PC-3 (cell line): ENCODE measurements at regions not wholly inside any gene's neighbourhood (a gene's known extent, or its start where the extent isn't known, plus 50 kb on each side); places are given as distances from the start of the nearest gene placed in this dataset.

ENCODE experiments used
- ATAC-seq: fragments of 200-7000 bp; cut with Tn5 transposase; 2 replicates; pipeline ENCODE4 v1.9.1; 2020; ENCODE audit warnings: mild to moderate bottlenecking, moderate library complexity
- BruUV-seq: library from RNA; stranded (reverse); fragments of 400-500 nt; replicated peaks from 2 replicates; lab custom pipeline; 2021; lab: Mats Ljungman, UMichigan
- CTCF ChIA-PET: fragments of 300-600 bp; sonication (Branson Sonifier 250); formaldehyde crosslinking; loops from one replicate; lab custom pipeline; 2022; ENCODE audit warnings: antibody characterized with exemption; lab: Charles Lee
- POLR2A ChIA-PET: fragments of 300-600 bp; sonication (Branson Sonifier 250); formaldehyde crosslinking; loops from one replicate; lab custom pipeline; 2022; ENCODE audit warnings: antibody characterized with exemption; ENCODE audit not compliant: unreplicated experiment; lab: Charles Lee
- DNase-seq: peaks from one replicate; pipeline ENCODE4 v3.0.0-alpha.2; 2015
- H2AFZ ChIP-seq: fragments of 300-600 bp; sonication (generic); 2 replicates; pipeline ENCODE4 v1.6.0; 2016; ENCODE audit warnings: antibody characterized with exemption, low read length
- H3F3A ChIP-seq: fragments of 300-600 bp; sonication (generic); one replicate; pipeline ENCODE4 v1.6.0; 2017; ENCODE audit warnings: antibody characterized with exemption, low read length, control low read depth, mild to moderate bottlenecking; ENCODE audit not compliant: unreplicated experiment
- H3K27ac ChIP-seq: fragments of 300-600 bp; sonication (generic); 2 replicates; pipeline ENCODE4 v1.5.1; 2016; ENCODE audit warnings: mild to moderate bottlenecking, low read length
- H3K27me3 ChIP-seq: fragments of 300-600 bp; sonication (generic); 2 replicates; pipeline ENCODE4 v1.6.1; 2016; ENCODE audit warnings: low read length, mixed read lengths
- H3K36me3 ChIP-seq: fragments of 300-600 bp; sonication (generic); 2 replicates; pipeline ENCODE4 v1.6.1; 2016; ENCODE audit warnings: low read depth, mixed run types, low read length, mixed read lengths
- H3K4me1 ChIP-seq: fragments of 300-600 bp; sonication (generic); 2 replicates; pipeline ENCODE4 v1.5.1; 2016; ENCODE audit warnings: low read length; ENCODE audit not compliant: insufficient read depth
- H3K4me2 ChIP-seq: fragments of 300-600 bp; sonication (generic); 2 replicates; pipeline ENCODE4 v1.6.0; 2016; ENCODE audit warnings: low read length
- H3K4me3 ChIP-seq: fragments of 300-600 bp; sonication (generic); 2 replicates; pipeline ENCODE4 v1.5.1; 2016; ENCODE audit warnings: mild to moderate bottlenecking, low read length, mixed read lengths
- H3K79me2 ChIP-seq: fragments of 300-600 bp; sonication (generic); 2 replicates; pipeline ENCODE4 v1.6.1; 2017; ENCODE audit warnings: low read length, mixed read lengths
- H3K9ac ChIP-seq: fragments of 300-600 bp; sonication (generic); 2 replicates; pipeline ENCODE4 v1.6.0; 2016; ENCODE audit warnings: mild to moderate bottlenecking, low read length
- H3K9me2 ChIP-seq: fragments of 300-600 bp; sonication (generic); replicated peaks from 2 replicates; pipeline ENCODE4 v1.6.1; 2016; ENCODE audit warnings: mixed run types, low read length, mixed read lengths
- H3K9me3 ChIP-seq: fragments of 300-600 bp; sonication (generic); 2 replicates; pipeline ENCODE4 v1.6.1; 2016; ENCODE audit warnings: low read length, mixed read lengths
- H4K20me1 ChIP-seq: fragments of 300-600 bp; sonication (generic); 2 replicates; pipeline ENCODE4 v1.6.1; 2016; ENCODE audit warnings: low read length, mixed read lengths
- CTCF ChIP-seq: fragments of 300-600 bp; sonication (generic); conservative IDR thresholded peaks from 2 replicates; pipeline ENCODE4 v1.5.1; 2017; ENCODE audit warnings: antibody characterized with exemption, low read depth, mild to moderate bottlenecking, low read length
- EZH2 ChIP-seq: fragments of 300-600 bp; sonication (generic); IDR thresholded peaks from one replicate; pipeline ENCODE4 v1.6.1; 2017; ENCODE audit warnings: antibody characterized with exemption, mild to moderate bottlenecking, low read length; ENCODE audit not compliant: unreplicated experiment
- EZH2phosphoT487 ChIP-seq: fragments of 300-600 bp; sonication (generic); IDR thresholded peaks from 2 replicates; pipeline ENCODE4 v1.6.1; 2018; ENCODE audit warnings: mild to moderate bottlenecking, antibody characterized with exemption, low read length, borderline replicate concordance
- intact Hi-C: fragments of 100-400 bp; cut with micrococcal nuclease; formaldehyde crosslinking; loops from 2 replicates; pipeline ENCODE4 v1.9.0; 2023

- H3K4me3 ChIP-seq = no peak overlapping the region
- no peak overlapping the region for H3K9ac ChIP-seq
- no peak for TF ChIP-seq EZH2phosphoT487
- TF ChIP-seq EZH2 = no peak
- TF ChIP-seq CTCF = no peak
- no peaks in the 10 kb centered on the region for H3K36me3 ChIP-seq
- H3K79me2 ChIP-seq = no peaks in the 10 kb centered on the region
- DNase-seq (no peak), ATAC-seq (no peak)
- BruUV-seq = no TSS peak
- intact Hi-C loops = no loop called here
- POLR2A ChIA-PET = no interaction called here
- H4K20me1 ChIP-seq = no peaks in the 10 kb centered on the region
- no peak overlapping the region for H3K4me2 ChIP-seq
- no peaks in the 10 kb centered on the region for H3K9me2 ChIP-seq
- no peaks in the 10 kb centered on the region for H3K9me3 ChIP-seq
- CTCF ChIA-PET = interaction anchor here (0.6 kb wide), 1 partner anchor 150 kb away, joined by 3 read pairs; no protein-coding TSS in a partner anchor
- H3K27me3 ChIP-seq = no peaks in the 10 kb centered on the region
- no peaks in the 10 kb centered on the region for H3K4me1 ChIP-seq
- H2AFZ ChIP-seq = no peak overlapping the region
- no peak overlapping the region for H3K27ac ChIP-seq
- H3F3A ChIP-seq = no peaks in the 10 kb centered on the region
Observed at GRCh38 chr18:989425-989824, 84.8 kb downstream of the ADCYAP1 start.

GRCh38 chr18:990197-990596 lies 85.5 kb downstream of the ADCYAP1 start:
- no peak for TF ChIP-seq EZH2phosphoT487
- no peak for TF ChIP-seq CTCF
- no peak for TF ChIP-seq EZH2
- Histone ChIP-seq H3K9me3 (no peaks in the 10 kb centered on the region), H4K20me1 (no peaks in the 10 kb centered on the region), H3K27me3 (no peaks in the 10 kb centered on the region), H3K9ac (no peak overlapping the region), H3K36me3 (no peaks in the 10 kb centered on the region), H3K4me2 (no peak overlapping the region), H3F3A (no peaks in the 10 kb centered on the region), H3K4me3 (no peak overlapping the region), H3K9me2 (no peaks in the 10 kb centered on the region), H3K79me2 (no peaks in the 10 kb centered on the region), H3K27ac (no peak overlapping the region), H2AFZ (no peak overlapping the region), H3K4me1 (peaks cover 1% of the 10 kb centered on the region; the same call in 1 of the 2 replicates)
- POLR2A ChIA-PET = no interaction called here
- no TSS peak for BruUV-seq
- intact Hi-C loops = no loop called here
- no peak for ATAC-seq
- DNase-seq = no peak
- CTCF ChIA-PET = interaction anchor here (0.6 kb wide), 1 partner anchor 151 kb away, joined by 3 read pairs; no protein-coding TSS in a partner anchor

GRCh38 chr18:991441-991840 lies 86.8 kb downstream of the ADCYAP1 start:
- Histone ChIP-seq H3K36me3 (no peaks in the 10 kb centered on the region), H3K9ac (no peak overlapping the region), H3K4me3 (no peak overlapping the region), H3F3A (no peaks in the 10 kb centered on the region), H2AFZ (no peak overlapping the region), H3K27me3 (no peaks in the 10 kb centered on the region), H3K27ac (no peak overlapping the region), H4K20me1 (no peaks in the 10 kb centered on the region), H3K9me2 (no peaks in the 10 kb centered on the region), H3K79me2 (no peaks in the 10 kb centered on the region), H3K9me3 (no peaks in the 10 kb centered on the region), H3K4me1 (peaks cover 12% of the 10 kb centered on the region), H3K4me2 (no peak overlapping the region)
- BruUV-seq = no TSS peak
- POLR2A ChIA-PET = no interaction called here
- TF ChIP-seq EZH2 (no peak), CTCF (no peak), EZH2phosphoT487 (no peak)
- CTCF ChIA-PET = no interaction called here
- intact Hi-C loops = no loop called here
- no peak for ATAC-seq
- no peak for DNase-seq
